ENCODE measurements at regions not wholly inside any gene's neighbourhood (a gene's known extent, or its start where the extent isn't known, plus 50 kb on each side); places are given as distances from the start of the nearest gene placed in this dataset.
A peak's percentile ranks its signal among the peaks of the same experiment; 100 is the strongest.

DNA sequence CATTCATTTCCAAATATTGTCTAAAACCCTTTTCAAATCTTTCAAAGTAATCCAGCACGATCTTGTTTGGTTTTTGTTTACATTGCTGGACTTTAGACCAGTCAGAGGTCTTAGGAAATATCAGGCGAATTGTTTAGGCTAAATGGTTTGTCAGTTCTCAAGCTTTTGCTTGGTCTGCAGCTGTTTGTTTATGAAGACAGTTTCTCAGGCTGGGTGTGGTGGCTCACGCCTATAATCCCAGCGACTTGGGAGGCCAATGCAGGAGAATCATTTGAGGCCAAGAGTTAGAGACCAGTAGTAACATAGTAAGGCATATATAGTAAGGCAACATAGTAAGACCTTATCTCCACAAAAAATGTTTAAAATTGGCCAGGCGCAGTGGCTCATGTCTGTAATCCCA is 77.5 kb downstream of the DNTTIP2 start:
- ATAC-seq, result no peak
- TF ChIP-seq ZNF565 (CRISPR knock-in tag; conservative IDR thresholded peaks at IDR 0.05; ENCODE audit: low read depth) (no peak), ZNF8 (CRISPR knock-in tag; IDR thresholded peaks at IDR 0.05) (no peak), ESRRG (CRISPR knock-in tag; IDR thresholded peaks at IDR 0.05) (no peak), TOX (CRISPR knock-in tag; IDR thresholded peaks at IDR 0.05; ENCODE audit: borderline replicate concordance) (no peak), OSR1 (CRISPR knock-in tag; IDR thresholded peaks at IDR 0.05) (no peak), CSDC2 (CRISPR knock-in tag; IDR thresholded peaks at IDR 0.05) (no peak), ZFP30 (CRISPR knock-in tag; IDR thresholded peaks at IDR 0.05) (no peak), ZFP3 (CRISPR knock-in tag; IDR thresholded peaks at IDR 0.05) (no peak), ZC3H10 (CRISPR knock-in tag; IDR thresholded peaks at IDR 0.05) (no peak)
- TF ChIP-seq, protein P1, sequence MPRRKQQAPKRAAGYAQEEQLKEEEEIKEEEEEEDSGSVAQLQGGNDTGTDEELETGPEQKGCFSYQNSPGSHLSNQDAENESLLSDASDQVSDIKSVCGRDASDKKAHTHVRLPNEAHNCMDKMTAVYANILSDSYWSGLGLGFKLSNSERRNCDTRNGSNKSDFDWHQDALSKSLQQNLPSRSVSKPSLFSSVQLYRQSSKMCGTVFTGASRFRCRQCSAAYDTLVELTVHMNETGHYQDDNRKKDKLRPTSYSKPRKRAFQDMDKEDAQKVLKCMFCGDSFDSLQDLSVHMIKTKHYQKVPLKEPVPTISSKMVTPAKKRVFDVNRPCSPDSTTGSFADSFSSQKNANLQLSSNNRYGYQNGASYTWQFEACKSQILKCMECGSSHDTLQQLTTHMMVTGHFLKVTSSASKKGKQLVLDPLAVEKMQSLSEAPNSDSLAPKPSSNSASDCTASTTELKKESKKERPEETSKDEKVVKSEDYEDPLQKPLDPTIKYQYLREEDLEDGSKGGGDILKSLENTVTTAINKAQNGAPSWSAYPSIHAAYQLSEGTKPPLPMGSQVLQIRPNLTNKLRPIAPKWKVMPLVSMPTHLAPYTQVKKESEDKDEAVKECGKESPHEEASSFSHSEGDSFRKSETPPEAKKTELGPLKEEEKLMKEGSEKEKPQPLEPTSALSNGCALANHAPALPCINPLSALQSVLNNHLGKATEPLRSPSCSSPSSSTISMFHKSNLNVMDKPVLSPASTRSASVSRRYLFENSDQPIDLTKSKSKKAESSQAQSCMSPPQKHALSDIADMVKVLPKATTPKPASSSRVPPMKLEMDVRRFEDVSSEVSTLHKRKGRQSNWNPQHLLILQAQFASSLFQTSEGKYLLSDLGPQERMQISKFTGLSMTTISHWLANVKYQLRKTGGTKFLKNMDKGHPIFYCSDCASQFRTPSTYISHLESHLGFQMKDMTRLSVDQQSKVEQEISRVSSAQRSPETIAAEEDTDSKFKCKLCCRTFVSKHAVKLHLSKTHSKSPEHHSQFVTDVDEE (CRISPR knock-in tag; IDR thresholded peaks at IDR 0.05), result no peak
- TF ChIP-seq, protein P2, sequence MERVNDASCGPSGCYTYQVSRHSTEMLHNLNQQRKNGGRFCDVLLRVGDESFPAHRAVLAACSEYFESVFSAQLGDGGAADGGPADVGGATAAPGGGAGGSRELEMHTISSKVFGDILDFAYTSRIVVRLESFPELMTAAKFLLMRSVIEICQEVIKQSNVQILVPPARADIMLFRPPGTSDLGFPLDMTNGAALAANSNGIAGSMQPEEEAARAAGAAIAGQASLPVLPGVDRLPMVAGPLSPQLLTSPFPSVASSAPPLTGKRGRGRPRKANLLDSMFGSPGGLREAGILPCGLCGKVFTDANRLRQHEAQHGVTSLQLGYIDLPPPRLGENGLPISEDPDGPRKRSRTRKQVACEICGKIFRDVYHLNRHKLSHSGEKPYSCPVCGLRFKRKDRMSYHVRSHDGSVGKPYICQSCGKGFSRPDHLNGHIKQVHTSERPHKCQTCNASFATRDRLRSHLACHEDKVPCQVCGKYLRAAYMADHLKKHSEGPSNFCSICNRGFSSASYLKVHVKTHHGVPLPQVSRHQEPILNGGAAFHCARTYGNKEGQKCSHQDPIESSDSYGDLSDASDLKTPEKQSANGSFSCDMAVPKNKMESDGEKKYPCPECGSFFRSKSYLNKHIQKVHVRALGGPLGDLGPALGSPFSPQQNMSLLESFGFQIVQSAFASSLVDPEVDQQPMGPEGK (CRISPR knock-in tag; IDR thresholded peaks at IDR 0.05; ENCODE audit: borderline replicate concordance), result no peak
- TF ChIP-seq, protein P3, sequence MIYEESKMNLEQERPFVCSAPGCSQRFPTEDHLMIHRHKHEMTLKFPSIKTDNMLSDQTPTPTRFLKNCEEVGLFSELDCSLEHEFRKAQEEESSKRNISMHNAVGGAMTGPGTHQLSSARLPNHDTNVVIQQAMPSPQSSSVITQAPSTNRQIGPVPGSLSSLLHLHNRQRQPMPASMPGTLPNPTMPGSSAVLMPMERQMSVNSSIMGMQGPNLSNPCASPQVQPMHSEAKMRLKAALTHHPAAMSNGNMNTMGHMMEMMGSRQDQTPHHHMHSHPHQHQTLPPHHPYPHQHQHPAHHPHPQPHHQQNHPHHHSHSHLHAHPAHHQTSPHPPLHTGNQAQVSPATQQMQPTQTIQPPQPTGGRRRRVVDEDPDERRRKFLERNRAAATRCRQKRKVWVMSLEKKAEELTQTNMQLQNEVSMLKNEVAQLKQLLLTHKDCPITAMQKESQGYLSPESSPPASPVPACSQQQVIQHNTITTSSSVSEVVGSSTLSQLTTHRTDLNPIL (CRISPR knock-in tag; IDR thresholded peaks at IDR 0.05; ENCODE audit: low read depth), result no peak

DNA sequence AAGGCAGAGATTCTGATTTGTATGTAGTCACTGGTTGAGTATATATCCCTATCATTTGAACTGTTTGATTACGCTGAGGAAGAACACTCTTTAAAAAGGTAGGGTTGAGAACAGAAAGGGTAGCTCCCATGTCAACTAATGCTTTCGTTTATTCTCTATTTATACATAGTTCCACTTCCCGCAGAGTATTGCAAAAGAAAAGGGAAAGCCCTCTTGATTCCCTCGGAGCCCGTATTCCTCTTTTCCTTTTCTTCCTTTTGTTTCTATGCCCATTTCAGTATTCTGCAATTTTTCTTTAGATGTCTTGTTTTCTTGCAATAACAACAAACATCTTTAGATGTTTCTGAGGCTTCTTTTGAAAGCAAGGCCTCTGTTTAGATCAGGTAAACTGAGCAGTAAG is 78.2 kb downstream of the DNTTIP2 start:
- no peak for ATAC-seq

DNA sequence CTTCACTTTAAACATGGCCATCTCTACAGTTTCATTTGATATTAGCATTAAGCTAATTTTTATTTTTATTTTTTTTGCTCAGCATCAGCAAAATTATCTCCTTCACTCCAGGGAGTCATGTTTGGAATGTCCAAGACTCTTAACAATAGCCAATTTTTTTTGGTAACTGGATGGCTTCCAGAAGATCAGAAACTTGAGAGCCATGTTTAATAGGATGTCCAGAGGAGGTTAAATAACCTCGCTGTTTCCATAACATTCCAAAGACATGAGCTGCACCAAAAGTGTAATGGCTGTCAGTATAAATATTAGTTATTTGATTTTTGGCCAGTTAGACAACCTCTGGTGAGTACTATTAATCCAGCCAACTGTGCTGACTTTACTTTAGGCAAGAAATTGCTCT is 80.7 kb downstream of the DNTTIP2 start:
- ATAC-seq, result peak; percentile 99
- peak; percentile 75 for TF ChIP-seq ISL1 (CRISPR knock-in tag; IDR thresholded peaks at IDR 0.05)
- TF ChIP-seq ESRRG (CRISPR knock-in tag; IDR thresholded peaks at IDR 0.05), result no peak
- TF ChIP-seq ZNF70 (CRISPR knock-in tag; IDR thresholded peaks at IDR 0.05), result peak; percentile 46; the same call in 1 of the 2 replicates
- TF ChIP-seq, protein P3 (CRISPR knock-in tag; IDR thresholded peaks at IDR 0.05; ENCODE audit: low read depth), result 0 out of 2 replicates have a peak, but pooled peaks have one; percentile 14

More for the DNA sequence above, 78.2 kb downstream of the DNTTIP2 start:
- TF ChIP-seq ZC3H10 (CRISPR knock-in tag; IDR thresholded peaks at IDR 0.05) (no peak), ISL1 (CRISPR knock-in tag; IDR thresholded peaks at IDR 0.05) (no peak), CSDC2 (CRISPR knock-in tag; IDR thresholded peaks at IDR 0.05) (no peak), ZFP3 (CRISPR knock-in tag; IDR thresholded peaks at IDR 0.05) (no peak), PPARA (CRISPR knock-in tag; IDR thresholded peaks at IDR 0.05; ENCODE audit: borderline replicate concordance) (no peak), GLIS3 (CRISPR knock-in tag; IDR thresholded peaks at IDR 0.05) (no peak), TOX (CRISPR knock-in tag; IDR thresholded peaks at IDR 0.05; ENCODE audit: borderline replicate concordance) (no peak), ZNF565 (CRISPR knock-in tag; conservative IDR thresholded peaks at IDR 0.05; ENCODE audit: low read depth) (no peak)
- TF ChIP-seq, protein P4, sequence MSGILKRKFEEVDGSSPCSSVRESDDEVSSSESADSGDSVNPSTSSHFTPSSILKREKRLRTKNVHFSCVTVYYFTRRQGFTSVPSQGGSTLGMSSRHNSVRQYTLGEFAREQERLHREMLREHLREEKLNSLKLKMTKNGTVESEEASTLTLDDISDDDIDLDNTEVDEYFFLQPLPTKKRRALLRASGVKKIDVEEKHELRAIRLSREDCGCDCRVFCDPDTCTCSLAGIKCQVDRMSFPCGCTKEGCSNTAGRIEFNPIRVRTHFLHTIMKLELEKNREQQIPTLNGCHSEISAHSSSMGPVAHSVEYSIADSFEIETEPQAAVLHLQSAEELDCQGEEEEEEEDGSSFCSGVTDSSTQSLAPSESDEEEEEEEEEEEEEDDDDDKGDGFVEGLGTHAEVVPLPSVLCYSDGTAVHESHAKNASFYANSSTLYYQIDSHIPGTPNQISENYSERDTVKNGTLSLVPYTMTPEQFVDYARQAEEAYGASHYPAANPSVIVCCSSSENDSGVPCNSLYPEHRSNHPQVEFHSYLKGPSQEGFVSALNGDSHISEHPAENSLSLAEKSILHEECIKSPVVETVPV (CRISPR knock-in tag; IDR thresholded peaks at IDR 0.05), result no peak
- TF ChIP-seq, protein P2 (CRISPR knock-in tag; IDR thresholded peaks at IDR 0.05; ENCODE audit: borderline replicate concordance), result no peak
- TF ChIP-seq, protein P5, sequence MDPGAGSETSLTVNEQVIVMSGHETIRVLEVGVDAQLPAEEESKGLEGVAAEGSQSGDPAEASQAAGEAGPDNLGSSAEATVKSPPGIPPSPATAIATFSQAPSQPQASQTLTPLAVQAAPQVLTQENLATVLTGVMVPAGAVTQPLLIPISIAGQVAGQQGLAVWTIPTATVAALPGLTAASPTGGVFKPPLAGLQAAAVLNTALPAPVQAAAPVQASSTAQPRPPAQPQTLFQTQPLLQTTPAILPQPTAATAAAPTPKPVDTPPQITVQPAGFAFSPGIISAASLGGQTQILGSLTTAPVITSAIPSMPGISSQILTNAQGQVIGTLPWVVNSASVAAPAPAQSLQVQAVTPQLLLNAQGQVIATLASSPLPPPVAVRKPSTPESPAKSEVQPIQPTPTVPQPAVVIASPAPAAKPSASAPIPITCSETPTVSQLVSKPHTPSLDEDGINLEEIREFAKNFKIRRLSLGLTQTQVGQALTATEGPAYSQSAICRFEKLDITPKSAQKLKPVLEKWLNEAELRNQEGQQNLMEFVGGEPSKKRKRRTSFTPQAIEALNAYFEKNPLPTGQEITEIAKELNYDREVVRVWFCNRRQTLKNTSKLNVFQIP (CRISPR knock-in tag; IDR thresholded peaks at IDR 0.05; ENCODE audit: borderline replicate concordance, low read depth), result no peak

Measured in SK-N-SH treated with all-trans-retinoic acid at 6 μM for 48 hours (cell line).